ENCODE measurements at regions not wholly inside any gene's neighbourhood (a gene's known extent, or its start where the extent isn't known, plus 50 kb on each side); places are given as distances from the start of the nearest gene placed in this dataset.
A peak's percentile ranks its signal among the peaks of the same experiment; 100 is the strongest.

- no peak overlapping the region for H3K4me3 Mint-ChIP-seq (ENCODE audit: unreplicated experiment)
- BruUV-seq (replicated peaks): no TSS peak
- CTCF ChIA-PET: no interaction called here
- Histone ChIP-seq H3K36me3 (ENCODE audit: control insufficient read depth, insufficient read depth, low read length) (no peaks in the 10 kb centered on the region), H3K4me3 (ENCODE audit: low read depth, low read length) (no peak overlapping the region), H3K9me3 (no peaks in the 10 kb centered on the region), H3K4me1 (peaks cover 31% of the 10 kb centered on the region), H3K27me3 (replicated peaks; ENCODE audit: control insufficient read depth, insufficient read depth, low read length) (no peaks in the 10 kb centered on the region)
- DNase-seq: no peak
- peaks cover 19% of the 10 kb centered on the region for H3K4me1 Mint-ChIP-seq (ENCODE audit: low read depth, unreplicated experiment)
- no peaks in the 10 kb centered on the region for H3K9me3 Mint-ChIP-seq (ENCODE audit: unreplicated experiment)
- peaks cover 2% of the 10 kb centered on the region for H3K27me3 Mint-ChIP-seq (ENCODE audit: insufficient read depth, unreplicated experiment)
- no peak for TF ChIP-seq CTCF (IDR thresholded peaks at IDR 0.05; ENCODE audit: insufficient read depth in 1 of 2, low read depth in 1 of 2, low read length in 1 of 2, severe bottlenecking in 1 of 2, unreplicated experiment in 1 of 2)
- intact Hi-C loops (cut with micrococcal nuclease; ENCODE audit: unreplicated experiment): loop anchor here (5.0 kb wide), 1 partner anchor 53 kb away; no protein-coding TSS in a partner anchor
- POLR2A ChIA-PET: no interaction called here
- H3K27ac Mint-ChIP-seq (ENCODE audit: unreplicated experiment): no peak overlapping the region
- H3K36me3 Mint-ChIP-seq (ENCODE audit: insufficient read depth, unreplicated experiment): no peaks in the 10 kb centered on the region
Observed at GRCh38 chr13:34159946-34160345, 342.0 kb downstream of the RFC3 start.

GRCh38 chr13:34161931-34162543 lies 344.1 kb downstream of the RFC3 start:
- no TSS peak for BruUV-seq (replicated peaks)
- intact Hi-C loops (cut with micrococcal nuclease; ENCODE audit: unreplicated experiment): loop anchor here (1.0 kb wide), 1 partner anchor 39 kb away; no protein-coding TSS in a partner anchor
- H3K4me3 ChIP-seq (ENCODE audit: low read depth, low read length): no peak overlapping the region

GRCh38 chr13:34162544-34162933 lies 344.6 kb downstream of the RFC3 start:
- H3K9me3 ChIP-seq: no peaks in the 10 kb centered on the region
- H3K36me3 Mint-ChIP-seq (ENCODE audit: insufficient read depth, unreplicated experiment): no peaks in the 10 kb centered on the region
- no peak for TF ChIP-seq CTCF (IDR thresholded peaks at IDR 0.05; ENCODE audit: insufficient read depth in 1 of 2, low read depth in 1 of 2, low read length in 1 of 2, severe bottlenecking in 1 of 2, unreplicated experiment in 1 of 2)
- H3K4me1 ChIP-seq: peaks cover 10% of the 10 kb centered on the region; the same call in 1 of the 2 replicates
- ChIA-PET CTCF (no interaction called here), POLR2A (no interaction called here)
- H3K27ac Mint-ChIP-seq (ENCODE audit: unreplicated experiment): no peak overlapping the region
- no TSS peak for BruUV-seq (replicated peaks)
- no peak for DNase-seq
- intact Hi-C loops (cut with micrococcal nuclease; ENCODE audit: unreplicated experiment): loop anchor here (1.0 kb wide), 1 partner anchor 39 kb away; no protein-coding TSS in a partner anchor
- no peaks in the 10 kb centered on the region for H3K27me3 ChIP-seq (replicated peaks; ENCODE audit: control insufficient read depth, insufficient read depth, low read length)
- peak overlapping the region; percentile 36 for H3K4me3 Mint-ChIP-seq (ENCODE audit: unreplicated experiment)
- H3K4me3 ChIP-seq (ENCODE audit: low read depth, low read length): no peak overlapping the region
- peaks cover 8% of the 10 kb centered on the region for H3K4me1 Mint-ChIP-seq (ENCODE audit: low read depth, unreplicated experiment)
- H3K27me3 Mint-ChIP-seq (ENCODE audit: insufficient read depth, unreplicated experiment): peaks cover 2% of the 10 kb centered on the region
- H3K9me3 Mint-ChIP-seq (ENCODE audit: unreplicated experiment): no peaks in the 10 kb centered on the region
- no peaks in the 10 kb centered on the region for H3K36me3 ChIP-seq (ENCODE audit: control insufficient read depth, insufficient read depth, low read length)

More at GRCh38 chr13:34161931-34162543, 344.1 kb downstream of the RFC3 start:
- H3K27me3 ChIP-seq (replicated peaks; ENCODE audit: control insufficient read depth, insufficient read depth, low read length): no peaks in the 10 kb centered on the region
- POLR2A ChIA-PET: no interaction called here
- peaks cover 2% of the 10 kb centered on the region for H3K27me3 Mint-ChIP-seq (ENCODE audit: insufficient read depth, unreplicated experiment)
- no peaks in the 10 kb centered on the region for H3K9me3 Mint-ChIP-seq (ENCODE audit: unreplicated experiment)
- H3K9me3 ChIP-seq: no peaks in the 10 kb centered on the region
- peak in 1 of 2 experiments; percentile 12 for DNase-seq
- peaks cover 13% of the 10 kb centered on the region for H3K4me1 ChIP-seq
- H3K36me3 ChIP-seq (ENCODE audit: control insufficient read depth, insufficient read depth, low read length): no peaks in the 10 kb centered on the region
- H3K4me3 Mint-ChIP-seq (ENCODE audit: unreplicated experiment): peak overlapping the region; percentile 36
- peaks cover 13% of the 10 kb centered on the region for H3K4me1 Mint-ChIP-seq (ENCODE audit: low read depth, unreplicated experiment)
- no peak for TF ChIP-seq CTCF (IDR thresholded peaks at IDR 0.05; ENCODE audit: insufficient read depth in 1 of 2, low read depth in 1 of 2, low read length in 1 of 2, severe bottlenecking in 1 of 2, unreplicated experiment in 1 of 2)
- H3K27ac Mint-ChIP-seq (ENCODE audit: unreplicated experiment): no peak overlapping the region
- H3K36me3 Mint-ChIP-seq (ENCODE audit: insufficient read depth, unreplicated experiment): no peaks in the 10 kb centered on the region
- CTCF ChIA-PET: no interaction called here

All from Caco-2 (cell line).